DOHH2 (cell line): ENCODE measurements at regions not wholly inside any gene's neighbourhood (a gene's known extent, or its start where the extent isn't known, plus 50 kb on each side); places are given as distances from the start of the nearest gene placed in this dataset.

ENCODE experiments used
- H3F3A ChIP-seq: fragments of 200-600 bp; sonication (generic), shearing (Covaris generic); 2 replicates; pipeline ENCODE4 v1.6.0; 2016; ENCODE audit warnings: antibody characterized with exemption, mild to moderate bottlenecking; ENCODE audit not compliant: control insufficient read depth, insufficient read depth
- H3K27ac ChIP-seq: fragments of 200-600 bp; sonication (generic); 2 replicates; pipeline ENCODE4 v1.5.1; 2014; ENCODE audit warnings: low read depth, mild to moderate bottlenecking, low read length, moderate library complexity
- H3K27me3 ChIP-seq: fragments of 200-600 bp; sonication (generic); 2 replicates; pipeline ENCODE4 v1.6.1; 2014; ENCODE audit warnings: mild to moderate bottlenecking, low read length, mixed read lengths; ENCODE audit not compliant: control insufficient read depth
- H3K36me3 ChIP-seq: fragments of 200-600 bp; sonication (generic); 2 replicates; pipeline ENCODE4 v1.6.1; 2014; ENCODE audit warnings: mild to moderate bottlenecking, low read length, moderate library complexity, mixed read lengths; ENCODE audit not compliant: control insufficient read depth
- H3K4me1 ChIP-seq: fragments of 200-600 bp; sonication (generic); 2 replicates; pipeline ENCODE4 v1.6.1; 2014; ENCODE audit warnings: mild to moderate bottlenecking, low read length, mixed read lengths; ENCODE audit not compliant: control insufficient read depth
- H3K4me2 ChIP-seq: fragments of 200-600 bp; sonication (generic); 2 replicates; pipeline ENCODE4 v1.6.0; 2014; ENCODE audit warnings: mild to moderate bottlenecking, low read length, moderate library complexity
- H3K4me3 ChIP-seq: fragments of 200-600 bp; sonication (generic); 2 replicates; pipeline ENCODE4 v1.5.1; 2014; ENCODE audit warnings: mild to moderate bottlenecking, low read length, mixed read lengths
- H3K79me2 ChIP-seq: fragments of 200-600 bp; sonication (generic); 2 replicates; pipeline ENCODE4 v1.6.1; 2014; ENCODE audit warnings: mild to moderate bottlenecking, low read length, mixed read lengths; ENCODE audit not compliant: control insufficient read depth
- H3K9me2 ChIP-seq: fragments of 200-600 bp; sonication (generic); replicated peaks from 2 replicates; pipeline ENCODE4 v1.6.1; 2014; ENCODE audit warnings: mild to moderate bottlenecking, low read length, mixed read lengths; ENCODE audit not compliant: control insufficient read depth
- H3K9me3 ChIP-seq: fragments of 200-600 bp; sonication (generic); 2 replicates; pipeline ENCODE4 v1.6.1; 2014; ENCODE audit warnings: antibody characterized with exemption, low read length, mixed read lengths; ENCODE audit not compliant: control insufficient read depth, insufficient read depth
- H4K20me1 ChIP-seq: fragments of 200-600 bp; sonication (generic); 2 replicates; pipeline ENCODE4 v1.6.0; 2014; ENCODE audit warnings: low read depth, mild to moderate bottlenecking, antibody characterized with exemption, low read length, moderate library complexity; ENCODE audit not compliant: control insufficient read depth, insufficient read depth
- EZH2phosphoT487 ChIP-seq: fragments of 200-600 bp; sonication (generic); IDR thresholded peaks from 2 replicates; pipeline ENCODE4 v1.6.1; 2017; ENCODE audit warnings: borderline replicate concordance, mild to moderate bottlenecking, antibody characterized with exemption, low read length, moderate library complexity, mixed read lengths
- TF ChIP-seq, protein P1 (sequence below): fragments of 200-600 bp; sonication (generic); IDR thresholded peaks from one replicate; pipeline ENCODE4 v1.5.1; 2014; ENCODE audit warnings: antibody characterized with exemption, mild to moderate bottlenecking, low read depth, low read length; ENCODE audit not compliant: poor library complexity, severe bottlenecking

GRCh38 chr14:98514016-98514415 is 758.0 kb downstream of the BCL11B start:
- no peaks in the 10 kb centered on the region for H3K79me2 ChIP-seq
- no peaks in the 10 kb centered on the region for H3F3A ChIP-seq
- no peak overlapping the region for H3K4me2 ChIP-seq
- no peaks in the 10 kb centered on the region for H3K36me3 ChIP-seq
- no peak overlapping the region for H3K27ac ChIP-seq
- no peaks in the 10 kb centered on the region for H3K4me1 ChIP-seq
- TF ChIP-seq EZH2phosphoT487: no peak
- TF ChIP-seq, protein P1, sequence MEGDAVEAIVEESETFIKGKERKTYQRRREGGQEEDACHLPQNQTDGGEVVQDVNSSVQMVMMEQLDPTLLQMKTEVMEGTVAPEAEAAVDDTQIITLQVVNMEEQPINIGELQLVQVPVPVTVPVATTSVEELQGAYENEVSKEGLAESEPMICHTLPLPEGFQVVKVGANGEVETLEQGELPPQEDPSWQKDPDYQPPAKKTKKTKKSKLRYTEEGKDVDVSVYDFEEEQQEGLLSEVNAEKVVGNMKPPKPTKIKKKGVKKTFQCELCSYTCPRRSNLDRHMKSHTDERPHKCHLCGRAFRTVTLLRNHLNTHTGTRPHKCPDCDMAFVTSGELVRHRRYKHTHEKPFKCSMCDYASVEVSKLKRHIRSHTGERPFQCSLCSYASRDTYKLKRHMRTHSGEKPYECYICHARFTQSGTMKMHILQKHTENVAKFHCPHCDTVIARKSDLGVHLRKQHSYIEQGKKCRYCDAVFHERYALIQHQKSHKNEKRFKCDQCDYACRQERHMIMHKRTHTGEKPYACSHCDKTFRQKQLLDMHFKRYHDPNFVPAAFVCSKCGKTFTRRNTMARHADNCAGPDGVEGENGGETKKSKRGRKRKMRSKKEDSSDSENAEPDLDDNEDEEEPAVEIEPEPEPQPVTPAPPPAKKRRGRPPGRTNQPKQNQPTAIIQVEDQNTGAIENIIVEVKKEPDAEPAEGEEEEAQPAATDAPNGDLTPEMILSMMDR: no peak
- no peaks in the 10 kb centered on the region for H3K27me3 ChIP-seq
- no peaks in the 10 kb centered on the region for H3K9me2 ChIP-seq
- H3K9me3 ChIP-seq: no peaks in the 10 kb centered on the region
- no peaks in the 10 kb centered on the region for H4K20me1 ChIP-seq
- no peak overlapping the region for H3K4me3 ChIP-seq

DNA sequence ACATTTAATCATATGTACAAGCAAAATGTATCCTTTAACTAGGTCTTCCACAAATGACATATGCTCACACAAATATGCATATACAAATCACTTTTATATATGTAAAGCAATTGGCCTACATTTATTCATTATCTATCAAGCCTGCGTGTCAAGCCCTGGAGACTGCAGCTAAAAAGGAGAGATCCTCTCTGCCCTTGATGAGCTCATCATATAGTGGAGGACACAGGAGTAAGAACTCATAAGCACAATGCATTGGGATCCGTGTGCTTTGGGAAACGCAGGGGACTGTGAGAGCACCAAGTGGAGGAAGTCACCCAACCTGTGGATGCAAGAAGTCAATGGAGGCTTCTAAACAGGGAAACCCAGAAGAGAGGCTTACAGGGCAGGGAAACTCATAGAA is 735.7 kb downstream of the BCL11B start:
- TF ChIP-seq EZH2phosphoT487: no peak
- TF ChIP-seq, protein P1: no peak
- Histone ChIP-seq H3K9me3 (no peaks in the 10 kb centered on the region), H3K79me2 (no peaks in the 10 kb centered on the region)

DNA sequence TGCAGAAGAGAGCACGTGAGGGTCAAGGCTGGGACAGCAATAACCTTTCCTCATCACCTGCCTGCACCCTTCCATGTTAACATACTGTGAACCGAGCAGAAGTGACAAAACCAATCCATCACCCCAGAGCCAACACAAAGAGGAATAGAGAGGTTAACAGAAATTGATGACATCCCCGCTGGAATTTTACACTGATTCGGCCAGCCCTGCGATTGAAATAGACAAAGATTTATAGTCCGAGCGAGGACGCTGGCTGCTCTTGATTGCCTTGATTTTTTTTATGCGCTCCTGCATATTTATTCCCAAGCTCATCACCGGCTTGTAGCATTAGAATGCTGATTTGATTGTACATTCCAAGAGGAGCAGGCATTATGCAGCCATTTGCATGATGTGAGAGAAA is 729.7 kb downstream of the BCL11B start:
- no peak overlapping the region for H3K4me2 ChIP-seq

More for the DNA sequence above, 735.7 kb downstream of the BCL11B start:
- H3K9me2 ChIP-seq: no peaks in the 10 kb centered on the region
- H4K20me1 ChIP-seq: no peaks in the 10 kb centered on the region
- no peaks in the 10 kb centered on the region for H3F3A ChIP-seq
- H3K4me3 ChIP-seq: no peak overlapping the region
- no peak overlapping the region for H3K4me2 ChIP-seq
- H3K27ac ChIP-seq: no peak overlapping the region
- H3K36me3 ChIP-seq: no peaks in the 10 kb centered on the region
- H3K4me1 ChIP-seq: no peaks in the 10 kb centered on the region
- no peaks in the 10 kb centered on the region for H3K27me3 ChIP-seq

More for the DNA sequence above, 729.7 kb downstream of the BCL11B start:
- H3K4me3 ChIP-seq: no peak overlapping the region
- H3K4me1 ChIP-seq: no peaks in the 10 kb centered on the region
- H3K36me3 ChIP-seq: no peaks in the 10 kb centered on the region
- no peak for TF ChIP-seq EZH2phosphoT487
- TF ChIP-seq, protein P1: no peak
- no peaks in the 10 kb centered on the region for H3F3A ChIP-seq
- no peaks in the 10 kb centered on the region for H3K79me2 ChIP-seq
- H3K27ac ChIP-seq: no peak overlapping the region
- H3K27me3 ChIP-seq: no peaks in the 10 kb centered on the region
- H4K20me1 ChIP-seq: no peaks in the 10 kb centered on the region
- no peaks in the 10 kb centered on the region for H3K9me3 ChIP-seq
- no peaks in the 10 kb centered on the region for H3K9me2 ChIP-seq
